HG02970 (cell line): ENCODE measurements at regions not wholly inside any gene's neighbourhood (a gene's known extent, or its start where the extent isn't known, plus 50 kb on each side); places are given as distances from the start of the nearest gene placed in this dataset.
"Not testable (repeated sequence)": the region's sequence is repeated elsewhere in the genome, so short reads cannot be mapped to it uniquely, and the experiment has no call there.

Experiments
- ATAC-seq: cut with Tn5 transposase; IDR thresholded peaks from one replicate; pipeline ENCODE4 v1.9.1; 2021; ENCODE audit warnings: mild to moderate bottlenecking, moderate library complexity, moderate number of reproducible peaks; ENCODE audit not compliant: unreplicated experiment, low FRiP score

GRCh38 chr5:92627186-92627585 is 953.8 kb downstream of the NR2F1-AS1 start:
- ATAC-seq = no peak

GRCh38 chr5:92616085-92616484 is 964.9 kb downstream of the NR2F1-AS1 start:
- ATAC-seq = no peak

- ATAC-seq = no peak
These were observed 967.5 kb downstream of the NR2F1-AS1 start for GRCh38 chr5:92613546-92613945.

GRCh38 chr5:92610435-92610834 is 970.6 kb downstream of the NR2F1-AS1 start:
- ATAC-seq = not testable (repeated sequence)

GRCh38 chr5:92605591-92605990 is 975.4 kb downstream of the NR2F1-AS1 start:
- ATAC-seq = no peak

GRCh38 chr5:92599217-92599810 is 981.7 kb downstream of the NR2F1-AS1 start:
- ATAC-seq = no peak

GRCh38 chr5:92594031-92594430 is 987.0 kb downstream of the NR2F1-AS1 start:
- ATAC-seq = no peak

GRCh38 chr5:92588876-92589275 is 992.1 kb downstream of the NR2F1-AS1 start:
- ATAC-seq = no peak

- ATAC-seq = no peak
These were observed 999.3 kb downstream of the NR2F1-AS1 start for GRCh38 chr5:92581690-92582089.

GRCh38 chr5:92581249-92581648 is 999.8 kb downstream of the NR2F1-AS1 start:
- no peak for ATAC-seq

GRCh38 chr5:92580814-92581213 is 1000.2 kb downstream of the NR2F1-AS1 start:
- no peak for ATAC-seq

- ATAC-seq = no peak
These were observed 1007.0 kb downstream of the NR2F1-AS1 start for GRCh38 chr5:92574023-92574422.

GRCh38 chr5:92568522-92568921 is 1012.5 kb downstream of the NR2F1-AS1 start:
- no peak for ATAC-seq

GRCh38 chr5:92567831-92568450 is 1013.1 kb downstream of the NR2F1-AS1 start:
- no peak for ATAC-seq

GRCh38 chr5:92566113-92566786 is 1014.8 kb downstream of the NR2F1-AS1 start:
- ATAC-seq = no peak

- ATAC-seq = no peak
These were observed 1015.3 kb downstream of the NR2F1-AS1 start for GRCh38 chr5:92565673-92566072.

- no peak for ATAC-seq
These were observed 1019.0 kb downstream of the NR2F1-AS1 start for GRCh38 chr5:92562065-92562464.

GRCh38 chr5:92561411-92561959 is 1019.5 kb downstream of the NR2F1-AS1 start:
- no peak for ATAC-seq

GRCh38 chr5:92560698-92561401 is 1020.2 kb downstream of the NR2F1-AS1 start:
- ATAC-seq = no peak

- no peak for ATAC-seq
These were observed 1021.2 kb downstream of the NR2F1-AS1 start for GRCh38 chr5:92559781-92560180.

- ATAC-seq = no peak
These were observed 1021.7 kb downstream of the NR2F1-AS1 start for GRCh38 chr5:92559331-92559730.
